DND-41 (cell line): ENCODE measurements at regions not wholly inside any gene's neighbourhood (a gene's known extent, or its start where the extent isn't known, plus 50 kb on each side); places are given as distances from the start of the nearest gene placed in this dataset.

Experiments
- EZH2 ChIP-seq: IDR thresholded peaks from 3 replicates; pipeline ENCODE4 v1.6.1; 2012; ENCODE audit warnings: borderline replicate concordance, low read depth, mild to moderate bottlenecking, moderate library complexity, low read length, inconsistent platforms; ENCODE audit not compliant: severe bottlenecking
- TF ChIP-seq, protein P1 (sequence below): IDR thresholded peaks from 2 replicates; pipeline ENCODE4 v1.5.1; 2012; ENCODE audit warnings: borderline replicate concordance, low read length, moderate library complexity, mild to moderate bottlenecking; ENCODE audit not compliant: poor library complexity, severe bottlenecking; ENCODE audit errors: extremely low read depth

DNA sequence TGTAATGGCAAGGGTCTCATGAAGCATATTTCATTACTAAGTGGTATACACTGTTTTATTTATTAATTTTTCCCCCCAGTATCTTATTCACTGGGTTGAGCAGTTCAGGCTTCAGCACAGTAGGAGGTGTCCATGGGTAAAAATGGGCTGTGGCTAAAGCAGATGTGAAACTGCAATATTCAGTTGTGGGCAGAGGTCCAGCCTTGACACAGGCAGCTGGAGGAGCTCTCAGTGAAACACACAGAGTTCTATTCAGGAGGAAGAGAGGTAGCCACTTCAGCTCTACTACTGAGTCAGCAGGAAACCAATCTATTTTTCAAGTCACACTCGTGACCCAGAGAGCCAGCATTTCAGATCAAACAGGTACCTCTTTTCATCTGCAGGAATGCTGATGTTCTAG is 418.3 kb downstream of the CDH10 start:
- TF ChIP-seq, protein P1, sequence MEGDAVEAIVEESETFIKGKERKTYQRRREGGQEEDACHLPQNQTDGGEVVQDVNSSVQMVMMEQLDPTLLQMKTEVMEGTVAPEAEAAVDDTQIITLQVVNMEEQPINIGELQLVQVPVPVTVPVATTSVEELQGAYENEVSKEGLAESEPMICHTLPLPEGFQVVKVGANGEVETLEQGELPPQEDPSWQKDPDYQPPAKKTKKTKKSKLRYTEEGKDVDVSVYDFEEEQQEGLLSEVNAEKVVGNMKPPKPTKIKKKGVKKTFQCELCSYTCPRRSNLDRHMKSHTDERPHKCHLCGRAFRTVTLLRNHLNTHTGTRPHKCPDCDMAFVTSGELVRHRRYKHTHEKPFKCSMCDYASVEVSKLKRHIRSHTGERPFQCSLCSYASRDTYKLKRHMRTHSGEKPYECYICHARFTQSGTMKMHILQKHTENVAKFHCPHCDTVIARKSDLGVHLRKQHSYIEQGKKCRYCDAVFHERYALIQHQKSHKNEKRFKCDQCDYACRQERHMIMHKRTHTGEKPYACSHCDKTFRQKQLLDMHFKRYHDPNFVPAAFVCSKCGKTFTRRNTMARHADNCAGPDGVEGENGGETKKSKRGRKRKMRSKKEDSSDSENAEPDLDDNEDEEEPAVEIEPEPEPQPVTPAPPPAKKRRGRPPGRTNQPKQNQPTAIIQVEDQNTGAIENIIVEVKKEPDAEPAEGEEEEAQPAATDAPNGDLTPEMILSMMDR = no peak
- TF ChIP-seq EZH2 = no peak
